NCI-H146 (cell line): ENCODE measurements at regions not wholly inside any gene's neighbourhood (a gene's known extent, or its start where the extent isn't known, plus 50 kb on each side); places are given as distances from the start of the nearest gene placed in this dataset.

ENCODE experiments used
- DNase-seq: peaks from one replicate; lab custom pipeline; 2025; lab: John Stamatoyannopoulos, UW

DNA sequence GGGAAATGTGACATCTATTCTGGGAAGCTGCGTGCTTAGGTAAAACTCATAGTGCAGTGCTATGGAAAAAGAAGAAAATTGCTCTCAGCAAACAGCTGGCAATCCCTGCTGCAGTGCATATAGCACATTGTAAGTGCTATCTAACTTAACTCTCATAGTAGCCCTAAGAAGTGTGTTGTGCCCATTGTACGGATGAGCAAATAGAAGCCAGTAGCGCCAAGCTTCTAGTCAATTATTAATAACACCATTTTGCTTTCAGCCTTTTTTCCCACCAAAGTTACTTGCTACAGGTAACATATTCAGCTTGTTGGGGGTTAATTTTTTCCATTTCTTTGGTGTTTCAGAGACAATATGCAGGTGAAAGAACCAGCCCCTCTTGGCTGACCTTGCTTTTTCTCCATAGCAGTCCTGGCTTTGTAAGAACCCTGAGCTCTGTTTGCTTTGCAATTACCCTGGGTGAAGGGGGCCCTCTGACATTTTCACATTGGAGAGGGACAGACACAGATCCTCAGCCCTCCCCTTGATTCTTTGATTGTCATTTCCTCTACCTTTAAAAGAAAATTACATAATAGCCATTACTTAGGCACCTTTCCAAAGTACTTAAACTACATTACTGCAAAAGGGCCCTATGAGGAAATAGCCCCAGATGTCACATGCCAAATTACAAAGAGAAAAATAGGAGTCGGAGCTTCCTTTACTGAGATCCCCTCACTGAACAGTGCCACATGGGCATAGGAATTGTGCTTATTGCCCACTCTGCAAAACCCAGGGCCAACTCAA, 576.2 kb upstream of the TBX3 start:
- no peak for DNase-seq

- DNase-seq, result no peak
Observed at GRCh38 chr12:115257791-115258190, 573.8 kb upstream of the TBX3 start.

DNA sequence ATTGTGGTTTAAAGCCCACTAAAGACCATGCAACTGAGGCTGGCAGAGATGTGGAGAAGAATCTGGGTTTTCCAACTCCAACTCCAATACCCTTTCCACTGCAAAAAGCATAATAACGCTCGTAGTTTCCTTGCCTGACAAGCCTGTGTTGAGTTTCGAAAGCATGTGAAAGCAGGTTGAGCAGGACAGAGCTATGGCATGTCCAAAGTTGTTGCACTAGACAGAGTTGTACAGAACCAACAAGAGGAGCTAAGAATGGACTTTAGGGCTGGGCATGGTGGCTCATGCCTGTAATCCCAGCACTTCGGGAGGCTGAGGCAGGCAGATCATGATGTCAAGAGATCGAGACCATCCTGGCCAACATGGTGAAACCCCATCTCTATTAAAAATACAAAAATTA, 572.0 kb upstream of the TBX3 start:
- no peak for DNase-seq

- DNase-seq, result no peak
Observed at GRCh38 chr12:115255257-115255656, 571.3 kb upstream of the TBX3 start.

GRCh38 chr12:115253049-115253448, 569.1 kb upstream of the TBX3 start:
- no peak for DNase-seq

GRCh38 chr12:115251727-115252126, 567.8 kb upstream of the TBX3 start:
- DNase-seq, result no peak

DNA sequence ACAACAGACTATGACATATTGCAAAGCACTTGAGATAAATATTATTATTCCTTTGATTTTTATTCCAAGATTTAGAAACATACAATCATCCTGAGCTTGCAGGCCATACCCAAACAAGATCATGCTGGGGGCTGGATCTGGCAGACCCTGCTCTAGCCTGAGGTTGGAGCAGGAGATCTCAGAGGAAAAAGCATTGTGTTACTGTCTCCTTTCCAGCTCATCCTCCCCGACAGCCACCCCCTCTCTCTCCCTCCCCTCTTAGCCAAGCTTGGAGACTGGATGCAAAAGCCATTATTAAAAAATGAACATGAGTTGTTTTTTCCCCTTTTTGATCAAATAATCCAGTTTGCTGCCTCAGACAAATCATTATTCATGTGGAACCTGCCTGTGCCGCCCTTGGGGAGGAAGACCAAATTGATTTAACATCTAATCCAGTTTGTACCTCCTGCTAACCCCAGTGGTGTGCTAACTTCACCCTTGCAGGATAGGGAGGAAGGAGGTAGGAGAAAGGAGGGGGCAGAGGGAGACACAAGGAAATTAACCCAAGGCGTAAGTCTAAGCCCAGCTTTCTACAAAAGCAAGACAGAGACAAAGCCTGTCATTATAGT, 565.8 kb upstream of the TBX3 start:
- DNase-seq, result no peak

GRCh38 chr12:115245020-115245419, 561.0 kb upstream of the TBX3 start:
- DNase-seq, result no peak

- DNase-seq, result no peak
Observed at GRCh38 chr12:115243933-115244628, 560.1 kb upstream of the TBX3 start.

DNA sequence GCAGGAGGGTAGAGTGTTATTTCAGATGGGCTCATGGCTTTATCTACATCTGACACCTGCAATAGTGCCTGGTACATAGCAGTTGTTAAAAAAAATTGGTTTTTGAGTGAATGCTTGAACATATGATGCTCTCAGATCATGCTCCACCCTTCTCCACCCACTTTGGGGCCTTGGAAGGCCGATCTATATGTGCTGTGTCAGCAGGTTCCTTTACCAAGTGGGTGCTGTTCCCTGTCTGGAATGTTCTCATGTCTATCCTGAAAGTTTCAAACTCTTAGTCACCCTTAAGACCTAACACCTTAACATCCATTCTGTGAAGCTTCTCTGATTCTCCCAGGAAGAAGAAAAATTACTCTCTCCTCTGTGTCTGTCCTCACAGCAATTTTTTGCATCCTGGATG, 556.3 kb upstream of the TBX3 start:
- no peak for DNase-seq

DNA sequence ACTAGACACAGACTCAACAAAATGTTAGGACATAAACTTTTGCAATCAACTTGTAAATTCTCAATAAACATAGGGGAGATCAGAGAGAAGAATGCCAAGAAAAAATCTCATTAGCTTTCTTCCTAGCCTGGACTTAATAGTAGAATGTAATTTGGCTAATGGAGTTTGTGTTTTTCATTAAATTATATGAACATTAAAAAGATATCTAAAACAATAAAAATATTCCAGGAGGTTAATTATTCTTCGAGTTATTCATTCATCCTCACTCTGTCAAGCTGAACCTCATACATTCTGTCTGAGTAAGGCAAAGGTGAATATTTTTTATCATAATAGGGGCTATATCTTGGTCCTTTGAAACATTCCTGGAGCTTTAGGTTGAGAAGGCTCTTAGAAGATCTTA, 551.9 kb upstream of the TBX3 start:
- DNase-seq, result no peak

- DNase-seq, result no peak
Observed at GRCh38 chr12:115233891-115234543, 550.0 kb upstream of the TBX3 start.

GRCh38 chr12:115232455-115233156, 548.6 kb upstream of the TBX3 start:
- no peak for DNase-seq

- DNase-seq, result no peak
Observed at GRCh38 chr12:115230606-115231005, 546.6 kb upstream of the TBX3 start.

DNA sequence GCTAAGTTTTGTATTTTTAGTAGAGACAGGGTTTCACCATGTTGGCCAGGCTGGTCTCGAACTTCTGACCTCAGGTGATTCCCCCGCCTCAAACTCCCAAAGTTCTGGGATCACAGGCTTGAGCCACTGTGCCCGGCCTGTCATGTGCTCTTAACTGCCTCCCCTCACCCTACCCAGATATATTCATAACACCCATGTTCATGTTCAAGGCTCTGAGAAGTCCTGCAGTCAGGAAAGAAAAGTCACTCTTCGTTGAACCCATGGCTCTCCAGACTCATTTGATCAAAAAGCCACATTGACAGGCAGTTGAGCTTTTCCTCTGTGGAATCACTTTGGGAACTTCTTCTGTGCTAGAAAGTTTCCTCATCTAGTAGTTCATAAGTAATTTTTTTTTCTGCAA, 545.5 kb upstream of the TBX3 start:
- no peak for DNase-seq

GRCh38 chr12:115228434-115228833, 544.5 kb upstream of the TBX3 start:
- DNase-seq, result no peak

- DNase-seq, result no peak
Observed at GRCh38 chr12:115227137-115227615, 543.2 kb upstream of the TBX3 start.

DNA sequence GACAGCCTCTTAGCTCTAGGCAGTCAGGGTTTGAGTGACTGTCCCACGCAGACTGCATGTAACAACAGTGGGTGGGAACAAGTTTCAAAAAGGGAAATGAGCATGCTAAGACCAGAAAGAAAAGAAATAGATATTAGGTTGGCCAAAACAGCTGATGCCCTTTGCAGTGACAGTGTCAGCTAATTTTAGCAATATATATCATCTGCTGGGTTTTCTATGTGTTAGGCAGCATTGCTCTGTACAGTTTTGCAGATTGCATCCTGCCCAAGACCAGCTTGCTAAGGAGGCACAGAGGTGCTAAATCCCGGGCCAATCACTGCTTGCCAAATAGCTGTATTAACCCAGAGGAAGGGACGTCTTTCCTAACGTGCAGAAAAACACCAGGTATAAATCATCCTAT, 541.9 kb upstream of the TBX3 start:
- no peak for DNase-seq

GRCh38 chr12:115223991-115224390, 540.0 kb upstream of the TBX3 start:
- no peak for DNase-seq

DNA sequence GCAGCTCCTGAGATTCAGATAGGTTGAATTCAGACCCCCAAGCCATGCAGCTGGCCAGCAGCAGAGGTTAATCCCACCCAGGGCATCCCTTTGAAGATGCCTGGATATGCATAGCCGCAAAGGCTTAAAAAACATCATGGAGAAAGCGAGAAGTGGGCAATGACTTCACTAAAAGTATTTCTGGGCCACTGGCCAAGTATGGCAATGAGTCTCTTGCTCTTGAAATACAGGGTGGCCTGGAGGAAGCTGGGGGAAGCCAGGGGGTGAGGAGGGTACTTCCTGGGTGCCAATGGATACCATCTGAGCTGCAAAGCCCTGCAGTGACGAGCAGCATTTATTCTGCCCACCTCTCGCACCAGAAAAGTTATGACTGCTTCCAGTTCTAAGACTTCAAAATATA, 539.3 kb upstream of the TBX3 start:
- no peak for DNase-seq

DNA sequence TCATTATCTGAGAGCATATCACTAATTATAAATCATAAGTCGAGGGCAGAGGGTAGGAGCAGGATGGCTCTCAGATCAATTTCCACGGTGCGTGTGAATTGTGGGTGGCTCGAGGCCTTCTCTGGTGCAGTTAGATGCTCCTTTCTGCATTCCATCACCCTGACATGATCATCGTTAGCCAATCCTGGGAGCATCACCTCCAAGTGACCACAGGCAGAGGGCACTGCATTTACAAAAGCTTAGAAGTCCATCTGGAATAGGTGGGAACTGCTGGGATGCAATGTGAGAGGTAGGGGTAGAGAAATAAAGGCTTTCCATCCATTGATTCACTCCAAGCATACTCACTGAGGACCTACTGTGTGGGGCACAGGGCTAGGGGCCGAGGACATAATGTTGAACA, 538.2 kb upstream of the TBX3 start:
- DNase-seq, result no peak

- DNase-seq, result no peak
Observed at GRCh38 chr12:115216301-115216700, 532.3 kb upstream of the TBX3 start.
